Urinary bladder (tissue), 3 donors: ENCODE measurements at regions not wholly inside any gene's neighbourhood (a gene's known extent, or its start where the extent isn't known, plus 50 kb on each side); places are given as distances from the start of the nearest gene placed in this dataset.

ENCODE experiments used
- DNase-seq: peaks from one replicate; pipeline ENCODE4 v3.0.0-alpha.2; 2015; ENCODE audit errors: extremely low spot score
- H3K27ac ChIP-seq: one replicate; pipeline ENCODE4 v1.5.1; 2013; ENCODE audit warnings: low read depth, mild to moderate bottlenecking, moderate library complexity
- H3K36me3 ChIP-seq: one replicate; pipeline ENCODE4 v1.6.1; 2013; ENCODE audit warnings: mild to moderate bottlenecking, moderate library complexity; ENCODE audit not compliant: insufficient read depth
- H3K4me1 ChIP-seq: one replicate; pipeline ENCODE4 v1.6.1; 2013; ENCODE audit warnings: mild to moderate bottlenecking, moderate library complexity; ENCODE audit not compliant: insufficient read depth
- H3K4me3 ChIP-seq: one replicate; pipeline ENCODE4 v1.5.1; 2013; ENCODE audit warnings: low read depth, low read length
- WGBS: extraction: QIAGEN DNeasy Blood & Tissue Kit; methylation state at CpG from one replicate; pipeline ENCODE4 v1.1.7; 2013; 5-methylcytosine and 5-hydroxymethylcytosine counted together
- donor health status: healthy with polysubstance abuse.
- donor health status: healthy.

DNA sequence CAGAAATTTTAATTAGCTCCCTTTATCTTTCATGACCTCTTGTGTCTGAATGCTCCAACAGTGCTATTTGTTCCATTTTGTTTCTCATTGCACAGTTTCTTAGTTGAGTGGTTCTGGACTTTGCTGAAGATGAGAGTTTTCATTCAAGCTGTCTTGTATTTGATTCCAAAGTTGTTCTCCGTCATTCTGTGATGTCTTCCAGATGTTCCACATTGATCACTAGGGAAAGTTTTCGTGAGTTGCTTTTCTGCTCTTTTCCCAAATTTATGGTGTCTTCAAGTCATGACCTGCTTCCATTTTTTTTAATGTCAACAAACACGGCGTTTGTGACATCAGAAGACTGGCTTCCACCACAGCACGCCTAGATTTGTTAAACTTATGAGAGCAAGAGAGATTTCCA lies 575.5 kb downstream of the MRPL39 start:
- 70% methylated on average over 5 of the region's 5 CpGs for WGBS
- no peak overlapping the region for H3K27ac ChIP-seq
- DNase-seq, result no peak
- no peak overlapping the region for H3K4me3 ChIP-seq
- no peaks in the 10 kb centered on the region for H3K4me1 ChIP-seq
- H3K36me3 ChIP-seq, result no peaks in the 10 kb centered on the region

DNA sequence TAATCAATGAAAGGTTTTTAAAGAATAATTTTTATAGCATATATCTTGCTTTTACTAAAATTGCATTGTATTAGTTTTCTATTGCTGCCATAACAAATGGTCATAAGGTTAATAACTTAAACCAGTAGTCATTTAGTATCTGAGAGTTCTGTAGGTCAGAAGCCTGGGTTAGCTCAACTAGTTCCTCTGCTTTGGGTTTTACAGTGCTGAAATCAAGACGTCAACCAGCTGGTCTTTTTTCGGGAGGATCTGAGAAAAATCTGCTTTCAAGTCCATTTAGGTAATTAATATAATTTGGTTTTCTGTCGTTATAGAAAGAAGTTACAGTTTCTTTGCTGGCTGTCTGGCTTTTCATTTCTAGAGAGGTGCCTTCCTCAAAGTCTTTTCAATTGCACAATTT lies 577.7 kb downstream of the MRPL39 start:
- WGBS, result 34% methylated on average over 3 of the region's 3 CpGs
- Histone ChIP-seq H3K4me1 (no peaks in the 10 kb centered on the region), H3K36me3 (no peaks in the 10 kb centered on the region), H3K27ac (no peak overlapping the region), H3K4me3 (no peak overlapping the region)
- no peak for DNase-seq

DNA sequence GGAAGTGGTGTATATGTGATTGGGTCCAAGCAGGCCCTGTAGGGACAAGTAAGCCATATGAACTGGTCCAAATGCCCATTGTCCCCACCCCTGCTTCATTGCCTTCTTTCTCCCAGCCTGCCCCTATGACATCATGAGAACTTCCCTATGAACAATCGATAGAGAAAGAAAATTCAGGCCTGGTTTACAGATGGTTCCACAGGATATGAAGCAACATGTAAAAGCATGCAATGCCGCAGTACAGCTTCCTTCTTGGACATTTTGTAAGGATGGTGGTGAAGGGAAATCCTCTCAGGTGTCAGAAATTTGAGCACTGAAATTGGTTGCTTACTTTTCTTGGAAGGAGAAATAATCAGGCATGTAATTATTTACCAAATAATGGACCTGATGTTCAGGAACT lies 581.7 kb downstream of the MRPL39 start:
- DNase-seq, result no peak

DNA sequence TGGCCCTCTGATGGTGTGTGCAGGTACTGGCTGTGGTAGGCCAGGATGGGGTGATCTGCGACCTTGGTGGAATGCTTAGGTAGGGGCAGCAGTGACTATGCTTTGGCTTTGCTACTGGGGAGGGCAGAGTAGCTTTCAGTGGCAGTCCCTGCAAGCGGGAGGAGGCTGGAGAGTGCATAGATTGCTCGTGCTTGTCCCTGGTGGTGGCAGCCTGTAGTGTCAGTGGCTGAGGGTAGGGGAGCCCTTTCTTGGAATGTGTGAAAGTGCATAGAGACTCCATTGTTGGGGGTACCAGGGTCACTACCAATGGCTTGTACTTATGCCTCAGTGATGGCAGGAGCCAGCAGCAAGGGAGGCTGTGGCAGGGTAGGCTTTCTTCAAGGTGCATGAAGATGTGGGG lies 582.6 kb downstream of the MRPL39 start:
- Histone ChIP-seq H3K4me3 (no peak overlapping the region), H3K36me3 (no peaks in the 10 kb centered on the region), H3K27ac (no peak overlapping the region), H3K4me1 (no peaks in the 10 kb centered on the region)
- DNase-seq, result no peak
- WGBS, result 95% methylated on average over 3 of the region's 3 CpGs

More for the DNA sequence above, 581.7 kb downstream of the MRPL39 start:
- H3K27ac ChIP-seq, result no peak overlapping the region
- WGBS, result 92% methylated on average over 2 of the region's 2 CpGs
- no peaks in the 10 kb centered on the region for H3K36me3 ChIP-seq
- no peaks in the 10 kb centered on the region for H3K4me1 ChIP-seq
- no peak overlapping the region for H3K4me3 ChIP-seq

DNA sequence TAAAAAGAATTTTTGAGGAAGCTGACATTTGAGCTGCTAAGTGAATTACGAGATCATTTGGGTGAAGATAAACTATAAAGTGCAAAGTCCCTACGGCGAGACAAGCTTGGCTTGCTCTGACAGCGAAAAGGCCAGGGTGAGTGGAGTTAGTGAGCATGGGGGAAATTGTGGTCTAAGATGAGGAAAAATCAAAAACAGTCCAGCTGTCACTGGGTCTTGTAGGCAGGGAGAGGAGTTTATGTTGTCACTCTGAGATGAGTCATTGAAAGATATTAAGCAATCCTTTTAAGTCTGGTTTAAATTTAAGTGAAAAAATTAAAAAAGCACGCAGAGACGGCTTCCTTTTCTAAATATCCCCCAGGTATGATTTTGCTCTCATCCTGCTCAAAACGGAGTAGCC lies 601.9 kb downstream of the MRPL39 start:
- WGBS, result 87% methylated on average over 7 of the region's 7 CpGs
- Histone ChIP-seq H3K4me1 (no peaks in the 10 kb centered on the region), H3K27ac (no peak overlapping the region), H3K36me3 (no peaks in the 10 kb centered on the region), H3K4me3 (no peak overlapping the region)
- DNase-seq, result no peak

DNA sequence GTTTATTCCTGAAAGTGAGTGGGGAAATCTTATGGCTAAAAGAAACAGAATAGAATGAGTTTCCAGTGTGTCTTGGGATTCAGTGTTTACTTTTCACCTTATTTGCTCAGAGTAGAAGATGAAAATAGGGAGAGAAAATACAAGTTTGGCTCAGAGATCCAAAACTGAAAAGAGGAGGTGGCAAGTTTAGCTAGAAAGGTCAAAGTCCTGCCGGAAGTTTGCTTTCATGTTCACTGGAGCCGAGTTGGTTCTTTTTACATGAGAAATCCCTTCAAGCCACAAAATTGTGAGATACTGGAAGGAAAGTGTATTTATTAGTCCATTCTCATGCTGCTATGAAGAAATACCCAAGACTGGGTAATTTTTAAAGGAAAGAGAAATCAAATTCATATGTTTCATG lies 604.6 kb downstream of the MRPL39 start:
- no peak for DNase-seq
- no peak overlapping the region for H3K27ac ChIP-seq
- 43% methylated on average over 2 of the region's 2 CpGs for WGBS

DNA sequence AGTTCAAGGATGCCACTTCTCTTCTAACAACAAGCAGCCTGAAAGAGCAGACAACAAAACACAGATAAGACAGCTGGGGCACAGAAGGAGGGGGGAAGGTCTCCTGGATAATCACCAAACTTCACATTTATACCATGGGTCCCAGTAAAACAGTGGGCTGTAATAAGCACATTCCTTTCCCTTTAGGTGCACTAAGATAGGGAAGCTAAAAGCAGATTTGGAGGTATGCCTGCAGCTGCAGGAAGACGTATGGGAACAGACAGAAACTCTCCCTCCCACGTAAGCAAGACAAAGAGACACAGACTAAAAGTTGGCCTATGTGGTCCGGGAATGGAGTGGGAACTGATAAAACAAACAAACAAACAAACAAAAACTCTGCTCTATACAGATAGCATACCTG lies 612.1 kb downstream of the MRPL39 start:
- WGBS, result 20% methylated on average over 3 of the region's 3 CpGs

More for the DNA sequence above, 604.6 kb downstream of the MRPL39 start:
- no peaks in the 10 kb centered on the region for H3K4me1 ChIP-seq
- H3K36me3 ChIP-seq, result no peaks in the 10 kb centered on the region
- H3K4me3 ChIP-seq, result no peak overlapping the region

DNA sequence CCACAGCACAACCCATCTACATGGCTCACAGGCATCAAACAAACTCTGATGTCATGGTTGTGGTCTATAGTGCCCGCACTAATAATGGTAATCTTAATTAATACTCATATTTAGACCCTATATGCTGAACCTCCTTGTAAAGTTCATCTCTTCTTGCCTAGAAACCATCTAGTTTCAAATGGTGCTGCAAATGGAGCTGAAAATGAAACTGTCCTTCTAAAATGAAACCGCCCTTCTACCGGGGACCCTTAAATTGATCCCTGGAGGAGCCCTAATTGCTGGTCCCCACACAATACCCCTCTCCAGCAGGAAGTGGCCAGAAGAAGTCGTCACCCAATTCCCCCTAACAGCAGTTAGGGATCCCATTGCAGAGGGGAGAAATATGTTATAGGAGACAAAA lies 612.6 kb downstream of the MRPL39 start:
- Histone ChIP-seq H3K27ac (no peak overlapping the region), H3K36me3 (no peaks in the 10 kb centered on the region), H3K4me1 (no peaks in the 10 kb centered on the region), H3K4me3 (no peak overlapping the region)
- 86% methylated on average over 4 of the region's 4 CpGs for WGBS
- DNase-seq, result no peak

More for the DNA sequence above, 612.1 kb downstream of the MRPL39 start:
- no peak overlapping the region for H3K4me3 ChIP-seq
- H3K4me1 ChIP-seq, result no peaks in the 10 kb centered on the region
- H3K36me3 ChIP-seq, result no peaks in the 10 kb centered on the region
- peak; percentile 52 for DNase-seq
- no peak overlapping the region for H3K27ac ChIP-seq

DNA sequence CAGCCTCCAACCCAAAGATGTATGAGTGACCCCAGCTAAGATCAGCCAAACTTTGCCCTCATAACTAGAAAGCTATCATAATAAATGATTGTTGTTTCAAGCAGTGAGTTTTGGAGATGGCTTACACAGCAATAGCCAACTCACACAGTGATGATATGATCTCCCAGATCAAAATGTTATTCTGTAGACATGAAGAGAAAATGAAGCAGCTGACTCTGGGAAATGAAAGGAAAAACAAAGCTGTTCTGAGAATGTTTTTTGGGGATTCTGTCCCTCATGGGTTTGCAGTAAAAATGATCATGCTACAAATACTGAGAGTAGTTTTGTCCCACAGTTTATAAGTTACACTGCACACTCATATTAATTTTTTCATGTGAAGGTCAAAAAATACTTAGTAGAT lies 617.8 kb downstream of the MRPL39 start:
- no peak for DNase-seq
- Histone ChIP-seq H3K4me1 (no peaks in the 10 kb centered on the region), H3K36me3 (no peaks in the 10 kb centered on the region), H3K4me3 (no peak overlapping the region), H3K27ac (no peak overlapping the region)

DNA sequence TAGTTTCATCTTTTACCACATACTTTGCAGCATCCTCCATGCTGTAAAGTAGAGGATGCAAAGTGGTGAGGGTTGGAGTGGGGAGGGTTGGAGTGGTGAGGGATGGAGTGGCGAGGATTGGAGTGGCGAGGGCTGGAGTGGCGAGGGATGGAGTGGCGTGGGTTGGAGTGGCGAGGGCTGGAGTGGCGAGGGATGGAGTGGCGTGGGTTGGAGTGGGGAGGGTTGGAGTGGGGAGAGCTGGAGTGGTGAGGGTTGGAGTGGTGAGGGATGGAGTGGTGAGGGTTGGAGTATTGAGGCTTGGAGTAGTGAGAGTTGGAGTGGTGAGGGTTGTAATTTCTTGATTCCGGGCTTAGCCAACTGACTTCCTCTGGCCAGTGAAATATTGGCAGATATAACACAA lies 618.3 kb downstream of the MRPL39 start:
- Histone ChIP-seq H3K4me3 (no peak overlapping the region), H3K36me3 (no peaks in the 10 kb centered on the region), H3K4me1 (no peaks in the 10 kb centered on the region), H3K27ac (no peak overlapping the region)
- 91% methylated on average over 8 of the region's 8 CpGs for WGBS
- no peak for DNase-seq

DNA sequence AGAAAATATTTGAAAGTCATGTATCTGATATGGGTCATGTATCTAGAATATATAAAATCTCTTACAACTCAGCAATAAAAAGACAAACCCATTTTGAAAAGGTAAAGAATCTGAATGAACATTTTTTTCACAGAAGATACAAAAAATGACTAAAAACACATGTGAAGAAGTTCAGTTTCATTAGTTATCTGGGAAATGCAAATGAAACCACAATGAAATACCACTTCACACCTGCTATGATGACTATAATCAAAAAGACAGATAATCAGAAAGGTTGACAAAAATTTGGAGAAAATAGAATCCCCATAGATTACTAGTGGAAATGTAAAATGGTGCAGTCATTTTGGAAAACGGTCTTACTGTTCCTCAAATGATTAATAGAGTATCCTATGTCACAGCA lies 631.0 kb downstream of the MRPL39 start:
- Histone ChIP-seq H3K27ac (no peak overlapping the region), H3K36me3 (no peaks in the 10 kb centered on the region), H3K4me1 (no peaks in the 10 kb centered on the region), H3K4me3 (no peak overlapping the region)
- no peak for DNase-seq
- 78% methylated on average over 1 of the region's 1 CpG for WGBS

DNA sequence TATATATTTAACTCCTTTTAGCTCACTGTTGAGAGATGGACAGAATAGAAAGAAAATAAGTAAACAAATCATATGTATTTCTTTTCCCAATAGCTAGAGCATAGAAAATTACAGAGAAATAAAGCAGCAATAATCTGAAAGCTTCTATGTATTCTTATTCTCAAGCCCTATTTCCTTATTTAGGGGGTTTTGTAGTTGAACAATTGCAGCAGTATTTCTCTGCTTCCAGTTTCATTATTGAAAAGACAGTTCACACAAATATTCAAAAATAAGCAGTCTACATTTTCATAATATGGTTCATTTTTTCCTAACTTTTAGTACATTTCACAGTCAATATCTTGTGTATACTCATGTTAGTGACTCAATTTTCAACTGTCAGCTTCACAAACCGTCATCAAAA lies 638.2 kb downstream of the MRPL39 start:
- Histone ChIP-seq H3K4me1 (no peaks in the 10 kb centered on the region), H3K36me3 (no peaks in the 10 kb centered on the region), H3K4me3 (no peak overlapping the region), H3K27ac (no peak overlapping the region)
- DNase-seq, result no peak
- WGBS, result 72% methylated on average over 1 of the region's 1 CpG

DNA sequence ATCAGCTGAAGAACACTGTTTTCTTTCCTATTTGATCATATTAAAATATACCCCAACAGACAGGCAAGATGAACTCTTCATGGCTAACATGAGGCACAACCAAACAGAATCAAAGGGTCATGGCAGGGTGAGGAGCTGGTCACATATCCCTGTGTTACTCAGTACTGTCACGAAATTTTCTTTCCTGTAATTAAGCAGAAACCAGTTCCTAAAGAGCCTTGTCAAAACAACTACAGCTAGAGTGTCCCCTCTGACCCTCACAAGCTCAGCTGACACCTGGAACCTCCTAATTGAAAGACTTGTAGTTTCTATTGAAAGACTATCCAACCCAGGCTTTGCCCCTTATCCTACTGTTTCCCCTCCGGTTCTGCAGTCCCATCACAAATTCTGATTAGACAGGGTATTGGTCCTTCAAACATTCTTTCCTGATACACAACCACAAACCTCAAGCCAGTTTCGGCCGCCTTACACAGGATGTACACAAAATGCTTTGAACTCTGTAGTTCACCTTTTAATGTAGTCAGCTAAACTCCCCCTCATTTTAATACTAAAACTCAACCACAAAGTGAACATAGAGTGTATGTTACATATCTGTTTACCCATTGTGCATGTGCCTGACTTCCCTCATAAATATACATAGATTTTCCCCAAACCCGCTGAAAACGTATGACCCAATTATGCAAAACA lies 651.9 kb downstream of the MRPL39 start:
- no peak overlapping the region for H3K4me3 ChIP-seq
- DNase-seq, result no peak
- no peaks in the 10 kb centered on the region for H3K4me1 ChIP-seq
- no peaks in the 10 kb centered on the region for H3K36me3 ChIP-seq
- no peak overlapping the region for H3K27ac ChIP-seq
- 79% methylated on average over 6 of the region's 6 CpGs for WGBS

DNA sequence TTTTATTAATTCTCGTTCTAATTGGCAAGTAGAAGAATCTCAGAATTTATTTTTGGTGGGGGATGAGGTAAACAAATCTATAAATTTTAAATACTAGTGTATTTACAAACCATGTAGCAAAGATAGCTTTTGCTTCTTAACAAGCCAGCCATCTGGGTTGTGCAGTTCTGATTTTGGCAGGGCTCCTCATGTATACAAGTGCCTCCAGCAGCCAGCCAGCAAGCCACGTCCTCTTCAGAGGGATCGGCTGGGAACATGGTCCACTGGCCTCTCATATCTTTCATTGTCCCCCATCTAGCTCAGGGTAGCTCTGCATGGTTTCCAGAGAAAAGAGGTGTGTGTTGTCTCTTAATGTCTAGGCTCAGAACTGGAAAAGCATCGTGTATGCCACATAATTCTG lies 659.1 kb downstream of the MRPL39 start:
- Histone ChIP-seq H3K4me1 (no peaks in the 10 kb centered on the region), H3K36me3 (no peaks in the 10 kb centered on the region), H3K27ac (no peak overlapping the region), H3K4me3 (no peak overlapping the region)
- no peak for DNase-seq
- 29% methylated on average over 4 of the region's 4 CpGs for WGBS

DNA sequence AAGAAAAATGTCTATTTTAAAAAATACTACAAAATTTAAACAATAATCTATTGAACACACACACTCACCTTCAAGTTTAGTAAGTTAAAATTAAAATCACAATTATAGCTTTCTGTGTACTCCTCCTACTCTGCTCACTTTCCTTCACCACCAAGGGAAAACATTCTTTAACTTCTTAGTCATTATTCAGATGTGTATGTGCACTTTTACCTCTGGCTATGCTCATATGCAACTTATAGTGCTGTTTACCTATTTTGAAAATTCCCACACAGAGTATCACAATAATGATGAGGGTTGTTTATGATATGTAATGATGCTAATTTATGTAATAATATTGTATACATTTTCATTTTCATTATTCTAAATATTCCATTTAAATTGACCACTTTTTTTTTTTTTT lies 661.4 kb downstream of the MRPL39 start:
- H3K4me3 ChIP-seq, result no peak overlapping the region
- no peak overlapping the region for H3K27ac ChIP-seq
- H3K36me3 ChIP-seq, result no peaks in the 10 kb centered on the region
- H3K4me1 ChIP-seq, result no peaks in the 10 kb centered on the region
- no peak for DNase-seq
